T-helper 1 cell treated with Interleukin-12 subunit alpha and Interleukin-12 subunit beta and Interleukin-4 antibody, amounts not matched to agents 30 ng/mL and 1 ng/mL, for 36 hours (primary cell): ENCODE measurements at regions not wholly inside any gene's neighbourhood (a gene's known extent, or its start where the extent isn't known, plus 50 kb on each side); places are given as distances from the start of the nearest gene placed in this dataset.
"Not testable (repeated sequence)": the region's sequence is repeated elsewhere in the genome, so short reads cannot be mapped to it uniquely, and the experiment has no call there.

Experiments used
- intact Hi-C: fragments of 100-400 bp; cut with micrococcal nuclease; formaldehyde crosslinking; loops from one replicate; pipeline ENCODE4 v1.15.1; 2024

DNA sequence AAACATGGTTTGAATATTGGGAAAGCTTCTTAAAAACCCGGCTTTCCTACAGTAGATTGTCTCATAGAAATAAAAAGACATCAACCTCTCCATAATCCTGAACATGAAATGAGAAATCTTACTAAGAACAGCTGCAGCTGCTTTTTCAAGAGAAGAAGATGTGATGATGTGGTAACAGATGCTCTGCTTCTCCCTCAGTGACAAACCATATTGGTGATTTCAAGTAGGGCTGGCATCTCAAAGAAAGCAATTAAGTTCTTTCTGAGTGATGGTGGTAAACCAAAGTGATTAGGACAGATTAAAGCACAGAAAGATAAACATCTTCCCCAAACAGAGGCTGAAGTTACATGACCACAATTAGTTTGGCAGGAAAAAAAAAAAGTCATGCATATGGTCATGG lies 1477.7 kb downstream of the RAPGEF2 start:
- intact Hi-C loops: no loop called here

DNA sequence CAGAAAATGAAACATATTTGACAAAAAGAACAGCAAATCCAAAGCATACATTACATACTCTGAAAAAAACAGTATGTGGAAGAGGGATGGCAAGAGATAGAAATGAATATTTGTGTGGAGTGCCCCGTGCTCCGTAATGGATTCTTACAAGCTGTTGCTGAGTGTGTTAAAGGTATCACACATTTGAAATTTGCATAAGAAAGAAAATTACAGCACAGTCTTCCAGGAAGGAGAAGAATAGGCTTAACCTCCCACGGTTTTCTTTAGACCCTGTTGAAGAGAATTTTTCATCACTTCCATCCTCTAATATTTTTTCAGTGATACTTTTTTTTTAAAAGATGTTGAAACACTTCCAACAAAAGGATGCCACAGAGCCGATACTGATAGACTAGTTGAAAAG lies 1489.4 kb downstream of the RAPGEF2 start:
- intact Hi-C loops: no loop called here

DNA sequence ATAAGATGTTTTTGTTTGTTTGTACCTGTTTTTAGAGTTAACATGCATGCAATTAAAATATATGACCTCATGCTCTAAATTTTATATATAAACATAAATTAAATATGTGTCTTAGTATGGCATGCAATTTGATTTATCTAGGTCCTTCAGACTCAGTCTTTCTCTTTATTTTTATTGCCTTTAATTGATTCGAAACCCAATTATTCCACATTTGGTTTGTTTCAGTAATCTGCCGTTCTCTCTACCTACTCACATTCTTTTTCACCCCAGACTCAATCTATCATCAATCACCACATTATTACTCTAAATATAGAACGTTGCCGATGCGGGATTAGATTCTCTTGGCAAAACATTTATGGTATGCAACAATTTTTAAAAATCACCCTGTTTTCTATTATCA lies 1492.8 kb downstream of the RAPGEF2 start:
- intact Hi-C loops: no loop called here

DNA sequence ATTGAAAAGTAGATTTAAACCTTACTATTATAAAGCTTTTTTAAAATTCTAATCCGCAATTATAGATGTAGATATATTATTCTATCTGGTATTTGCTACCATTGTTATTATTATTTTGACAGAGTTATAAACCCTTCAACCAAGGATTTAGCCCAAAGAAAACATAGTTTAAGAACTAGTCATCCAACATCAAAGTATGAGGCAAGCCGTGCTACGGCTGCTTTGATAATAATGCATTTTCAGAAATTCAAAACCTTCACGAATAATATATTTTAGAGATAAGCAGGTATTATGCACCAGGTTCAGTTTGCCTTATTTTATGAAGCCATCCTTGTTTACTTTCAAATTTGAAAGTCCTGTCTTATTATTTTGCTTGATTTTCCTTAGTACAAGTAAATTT lies 1501.7 kb downstream of the RAPGEF2 start:
- intact Hi-C loops: no loop called here

DNA sequence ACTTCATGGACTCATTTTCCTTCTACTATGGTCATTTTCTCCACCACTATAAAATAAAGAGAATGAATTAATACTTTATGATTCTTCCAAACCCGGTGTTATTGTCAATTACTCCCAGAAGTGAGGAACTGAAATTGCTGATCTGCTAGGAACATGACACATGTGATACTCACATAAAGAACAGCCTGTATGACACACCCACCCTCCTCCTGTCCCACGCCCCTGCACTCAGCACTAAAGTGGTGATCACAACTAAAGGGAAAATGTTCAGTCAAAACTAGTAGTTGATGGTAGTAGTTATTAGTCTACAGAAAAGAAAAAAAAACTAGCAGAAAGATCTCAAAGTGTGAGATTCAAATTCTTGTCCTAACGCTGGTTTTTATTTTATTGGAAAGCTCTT lies 1508.3 kb downstream of the RAPGEF2 start:
- intact Hi-C loops: no loop called here

DNA sequence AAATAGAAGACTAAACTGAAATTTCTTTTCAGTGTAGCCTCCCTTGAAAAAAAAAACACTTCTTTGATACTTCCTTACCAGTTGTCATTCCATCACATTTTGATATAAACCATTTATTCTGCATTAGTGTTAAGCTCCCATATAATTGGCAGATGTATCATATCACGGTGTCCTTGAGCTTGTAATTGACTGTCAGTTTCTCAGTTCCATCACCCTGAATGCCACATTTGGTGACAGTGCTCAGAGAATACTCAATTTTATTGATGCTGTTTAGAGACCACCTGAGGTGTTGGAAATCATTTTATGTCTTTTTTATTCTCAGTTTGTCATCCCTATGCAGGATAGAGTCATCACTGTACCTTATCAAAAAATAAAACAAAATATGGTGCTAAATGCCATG lies 1528.2 kb downstream of the RAPGEF2 start:
- intact Hi-C loops: no loop called here

DNA sequence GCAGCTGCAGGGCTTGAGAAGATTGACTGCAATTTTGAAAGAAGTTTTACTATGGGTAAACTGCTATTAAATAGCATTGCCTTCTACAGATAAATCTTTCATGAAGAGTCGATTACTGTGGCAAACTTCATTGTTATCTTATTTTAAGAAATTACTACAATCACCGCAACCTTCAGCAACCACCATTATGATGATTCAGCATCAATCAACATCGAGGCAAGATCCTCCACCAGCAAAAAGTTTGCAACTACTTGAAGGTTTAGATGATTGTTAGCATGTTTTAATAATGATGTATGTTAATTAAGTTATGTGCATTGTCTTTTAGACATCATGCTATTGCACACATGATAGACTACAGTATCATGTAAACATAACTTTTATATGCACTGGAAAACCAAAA lies 1511.0 kb downstream of the FSTL5 start:
- intact Hi-C loops: no loop called here

DNA sequence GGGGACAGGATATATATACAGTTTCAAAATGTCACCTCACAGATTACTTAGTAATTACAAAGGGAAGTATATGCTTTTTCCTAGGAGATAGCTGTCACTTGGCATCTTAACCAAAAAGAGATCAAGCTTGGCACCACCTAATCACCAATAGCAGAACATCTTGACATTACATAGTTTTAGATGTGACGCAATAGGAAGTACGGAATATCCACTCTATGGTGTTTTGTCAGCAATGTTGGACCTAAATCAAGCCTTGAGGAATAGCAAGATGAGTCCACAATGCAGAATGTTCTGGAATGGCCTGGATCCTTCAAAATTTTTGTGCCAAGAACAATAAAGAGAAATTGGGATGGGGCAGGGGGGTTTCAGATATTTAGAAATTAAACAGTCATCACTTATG lies 1488.2 kb downstream of the FSTL5 start:
- intact Hi-C loops: no loop called here

DNA sequence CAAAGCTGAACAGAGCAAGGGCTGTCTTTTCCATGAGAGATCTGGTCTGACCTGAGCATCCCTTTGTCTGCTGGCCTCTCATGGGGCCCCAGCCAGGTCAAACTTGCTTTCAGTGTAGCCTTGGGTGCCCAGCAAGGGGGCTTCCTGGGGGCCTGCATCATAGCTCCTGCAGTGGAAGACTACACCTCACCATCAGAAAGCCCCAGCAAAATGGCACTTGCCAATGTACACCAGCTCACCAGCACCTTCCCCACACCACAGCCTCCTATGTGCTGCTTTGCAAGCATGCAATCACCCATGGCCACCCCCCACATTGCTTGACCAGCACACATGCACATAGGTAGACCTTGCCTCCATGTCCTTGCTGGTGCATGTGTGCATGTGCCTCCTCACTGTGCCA lies 1478.1 kb downstream of the FSTL5 start:
- intact Hi-C loops: no loop called here

DNA sequence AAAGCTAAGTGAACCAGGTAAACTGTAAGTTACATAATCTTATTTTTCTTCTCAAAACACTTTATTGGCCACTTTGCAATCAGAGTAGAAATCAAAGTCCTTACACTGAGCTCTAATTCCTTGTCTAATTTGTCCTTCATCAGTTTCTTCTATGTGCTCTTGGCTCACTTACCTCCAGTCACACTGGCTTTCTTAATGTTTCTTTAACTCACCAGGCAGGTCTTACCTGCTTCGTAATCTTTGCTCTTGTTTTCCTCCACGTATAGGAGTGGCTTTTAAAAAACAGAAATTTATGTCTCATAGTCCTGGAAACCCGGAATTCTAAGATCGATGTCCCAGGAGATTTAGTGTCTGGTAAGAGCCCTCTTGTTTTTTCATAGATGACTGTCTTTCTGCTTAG lies 1462.1 kb downstream of the FSTL5 start:
- intact Hi-C loops: no loop called here

DNA sequence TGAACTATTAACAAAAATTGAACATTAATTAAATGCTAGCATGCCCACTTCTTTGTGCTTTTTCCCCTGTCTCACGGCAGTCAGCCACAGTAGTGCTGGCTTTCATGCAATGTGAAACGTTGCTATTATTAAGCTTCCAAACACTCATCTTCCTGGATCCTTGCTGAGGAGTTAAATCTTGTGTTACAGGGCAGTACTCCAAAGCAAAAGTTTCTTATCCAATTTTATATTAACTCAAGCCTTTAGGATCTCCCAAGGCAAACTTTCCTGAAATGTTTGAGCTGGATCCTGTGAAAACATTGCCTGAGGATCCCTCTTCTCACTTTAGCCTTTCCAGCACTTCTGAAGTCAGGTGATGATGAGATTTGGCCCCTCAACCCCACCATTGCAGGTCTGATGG lies 1454.8 kb downstream of the FSTL5 start:
- intact Hi-C loops: no loop called here

DNA sequence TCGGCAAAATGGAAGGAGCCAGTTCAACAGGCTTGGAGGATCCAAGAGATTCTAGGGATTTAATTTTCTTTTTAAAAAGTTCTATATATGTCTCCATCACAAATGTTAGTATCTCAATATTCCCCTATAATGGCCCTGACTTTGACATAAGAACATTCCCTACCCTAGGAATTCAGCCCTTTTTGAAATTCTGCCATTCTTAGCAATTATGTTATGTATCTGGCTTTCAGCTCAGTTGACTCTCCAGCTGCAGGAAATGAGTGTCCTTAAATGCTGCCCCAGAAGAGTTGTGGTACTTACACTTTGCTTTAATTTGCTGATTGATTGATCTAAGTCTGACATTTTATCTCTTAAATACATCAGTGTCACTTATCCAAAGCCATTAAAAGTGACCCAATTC lies 1454.3 kb downstream of the FSTL5 start:
- intact Hi-C loops: no loop called here

DNA sequence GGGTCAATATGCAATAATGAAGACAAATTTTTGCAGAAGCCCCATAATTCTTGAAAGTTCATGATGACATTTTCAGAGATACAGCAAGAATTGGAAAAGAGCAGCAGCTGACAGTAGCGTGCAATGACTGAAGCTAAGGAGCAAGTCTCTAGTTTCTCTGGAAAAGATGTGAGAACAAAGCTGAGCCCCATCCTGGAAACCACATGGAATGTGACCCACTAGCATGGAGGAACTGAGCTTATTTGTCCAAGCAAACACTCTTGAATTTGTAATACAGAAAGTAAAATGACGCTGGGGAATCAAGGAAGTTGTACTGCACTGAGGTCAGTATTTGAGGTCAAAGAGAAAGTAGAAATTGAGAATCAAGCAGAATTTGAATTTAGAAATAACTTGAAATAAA lies 1447.2 kb downstream of the FSTL5 start:
- intact Hi-C loops: no loop called here

DNA sequence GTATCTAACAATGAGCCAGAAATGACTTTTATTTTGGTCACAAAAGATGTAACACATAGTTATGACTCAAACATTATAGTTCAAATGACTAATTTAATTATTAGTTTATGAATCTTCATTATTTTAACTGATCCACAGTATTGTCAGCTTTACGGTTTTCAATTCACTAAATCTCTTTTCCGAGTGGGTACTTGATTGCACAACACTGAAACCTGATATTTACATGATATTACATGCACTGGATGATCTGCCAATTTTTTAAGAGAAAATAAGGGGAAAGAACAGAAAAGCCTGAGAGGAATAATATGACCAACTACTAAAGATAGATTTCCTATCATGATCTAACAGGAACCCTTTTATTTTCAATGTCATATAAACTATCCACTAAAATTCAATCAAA lies 1446.0 kb downstream of the FSTL5 start:
- intact Hi-C loops: no loop called here

DNA sequence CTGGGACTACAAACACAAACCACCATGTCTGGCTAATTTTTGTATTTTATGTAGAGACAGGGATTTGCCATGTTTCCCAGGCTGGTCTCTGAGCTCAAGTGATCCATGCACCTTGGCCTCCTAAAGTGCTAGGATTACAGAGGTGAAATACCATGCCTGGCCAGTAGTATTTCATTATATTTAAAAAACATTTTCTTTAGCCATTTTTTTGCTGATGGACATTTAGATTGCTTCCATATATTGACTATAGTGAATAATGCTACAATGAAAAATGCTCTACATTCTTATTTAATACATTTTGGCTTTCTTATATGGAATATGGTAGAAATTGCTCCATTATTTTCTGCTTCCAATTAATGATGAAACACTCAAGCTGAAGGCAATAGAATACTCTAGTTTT lies 1439.7 kb downstream of the FSTL5 start:
- intact Hi-C loops: no loop called here

DNA sequence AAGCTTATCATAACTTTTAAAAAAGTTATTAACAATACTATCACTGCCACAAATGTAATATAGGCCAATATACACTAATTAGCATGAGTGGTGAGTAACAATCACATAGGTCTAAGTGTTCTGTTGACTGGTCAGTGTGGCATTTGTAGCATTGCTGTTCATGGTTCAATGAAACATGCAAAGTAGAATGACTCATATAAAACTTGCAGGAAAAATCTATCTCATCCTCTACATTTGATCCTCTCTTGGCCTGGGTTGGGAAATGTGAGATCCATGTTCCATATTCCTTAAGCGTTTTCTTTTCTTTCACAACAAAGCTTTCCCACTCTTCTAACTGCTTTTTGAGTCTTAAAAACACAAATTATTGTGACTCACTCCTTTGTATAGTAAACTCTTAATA lies 1418.7 kb downstream of the FSTL5 start:
- intact Hi-C loops: no loop called here

DNA sequence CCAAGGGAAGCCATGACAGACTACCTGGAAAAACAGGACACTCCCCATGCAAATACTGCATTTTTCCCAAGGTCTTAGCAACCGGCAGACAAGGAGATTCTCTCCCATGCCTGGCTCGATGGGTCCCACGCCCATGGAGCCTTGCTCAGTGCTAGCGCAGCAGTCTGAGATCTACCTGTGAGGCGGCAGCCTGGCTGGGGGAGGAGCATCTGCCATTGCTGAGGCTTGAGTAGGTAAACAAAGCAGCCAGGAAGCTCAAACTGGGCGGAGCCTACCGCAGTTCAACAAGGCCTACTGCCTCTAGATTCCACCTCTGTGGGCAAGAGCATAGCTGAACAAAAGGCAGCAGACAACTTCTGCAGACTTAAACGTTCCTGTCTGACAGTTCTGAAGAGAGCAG lies 1417.2 kb downstream of the FSTL5 start:
- intact Hi-C loops: not testable (repeated sequence)

DNA sequence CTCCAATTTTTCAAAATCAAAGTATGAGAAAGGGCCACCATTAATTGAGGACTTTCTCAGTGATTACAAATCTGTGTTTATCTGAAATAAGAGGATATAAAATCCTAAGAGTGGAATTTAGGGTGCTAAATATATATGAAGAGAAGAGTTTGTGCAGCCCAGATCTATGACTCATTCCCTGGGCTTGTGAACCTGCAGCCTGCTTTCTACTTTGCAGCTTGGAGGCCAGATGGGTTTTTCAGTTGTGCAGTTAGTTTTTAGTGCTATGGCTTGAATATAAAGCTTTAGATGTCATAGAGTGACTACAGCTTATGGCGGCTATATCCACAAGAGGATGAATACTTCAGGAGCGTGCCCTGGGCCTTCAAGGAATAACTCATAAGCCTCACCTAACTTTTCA lies 1391.1 kb downstream of the FSTL5 start:
- intact Hi-C loops: no loop called here

DNA sequence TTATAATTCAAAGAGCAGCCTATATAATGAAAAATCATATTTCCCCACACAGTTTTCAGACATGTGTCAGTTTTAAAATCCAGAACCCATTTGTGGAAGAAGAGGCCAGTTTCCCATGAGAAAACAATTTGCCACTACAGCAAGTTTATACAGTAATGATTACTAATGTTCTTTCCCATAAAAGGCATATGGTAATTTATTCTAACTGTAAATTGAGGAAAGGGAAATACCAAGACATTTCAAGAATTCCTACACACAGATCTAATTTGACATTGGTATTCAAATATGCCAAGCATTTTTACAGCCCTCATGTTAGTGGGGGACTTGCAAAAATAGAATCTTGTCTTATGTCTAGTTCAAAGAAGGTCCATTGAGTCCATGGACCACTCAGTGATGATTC lies 1368.6 kb downstream of the FSTL5 start:
- intact Hi-C loops: no loop called here

DNA sequence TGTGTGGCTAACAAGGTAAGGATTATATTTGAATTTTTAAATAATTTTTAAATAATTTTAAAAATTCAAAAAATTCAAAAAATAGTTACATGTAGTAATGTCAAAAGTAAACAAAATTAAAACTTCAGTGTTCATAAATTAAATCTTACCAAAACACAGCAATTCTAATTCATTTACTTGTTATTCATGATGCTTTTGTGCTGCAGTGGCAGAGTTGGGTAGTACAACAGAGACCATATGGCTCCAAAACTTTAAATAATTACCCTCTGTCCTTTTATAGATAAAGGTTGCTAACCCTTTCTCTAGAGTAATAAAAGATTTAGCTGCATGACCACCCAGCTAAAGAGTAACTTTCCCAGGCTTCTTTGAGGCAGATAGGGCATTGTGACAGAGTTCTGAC lies 1355.6 kb downstream of the FSTL5 start:
- intact Hi-C loops: no loop called here

DNA sequence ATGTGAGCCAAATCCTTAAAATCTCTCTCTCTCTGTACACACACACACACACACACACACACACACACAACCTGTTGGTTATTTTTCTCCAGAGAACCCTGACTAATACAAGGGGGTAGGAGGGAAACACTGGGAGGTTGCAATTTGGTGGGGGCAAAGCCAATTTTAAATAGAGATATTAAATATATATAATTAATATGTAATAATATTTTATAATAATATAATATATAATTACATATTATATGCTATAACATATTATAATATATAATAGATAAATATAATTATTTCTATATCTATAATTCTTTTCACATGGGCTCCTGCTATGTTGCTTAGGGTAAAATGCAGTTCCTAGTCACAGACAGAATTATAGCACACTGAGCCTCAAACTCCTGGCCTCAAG lies 1354.2 kb downstream of the FSTL5 start:
- intact Hi-C loops: no loop called here

DNA sequence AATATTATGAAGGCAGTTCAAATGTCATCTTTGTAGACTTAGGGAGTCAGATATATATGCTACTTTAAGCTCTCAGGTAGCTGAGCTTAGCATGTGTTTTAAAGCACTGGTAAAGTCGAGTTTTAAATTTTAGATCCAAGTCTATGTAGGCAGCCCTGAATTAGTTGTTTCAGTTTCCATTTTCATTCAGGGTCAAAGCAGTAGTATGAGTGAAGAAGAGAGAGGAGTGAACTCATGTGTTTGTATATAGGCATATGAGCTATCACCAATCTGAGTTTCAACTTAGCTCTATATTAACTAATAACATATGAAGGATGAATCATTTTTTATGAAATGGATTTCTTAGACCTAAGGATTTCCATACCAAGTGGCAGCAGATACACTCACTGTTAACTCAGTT lies 1353.4 kb downstream of the FSTL5 start:
- intact Hi-C loops: no loop called here

DNA sequence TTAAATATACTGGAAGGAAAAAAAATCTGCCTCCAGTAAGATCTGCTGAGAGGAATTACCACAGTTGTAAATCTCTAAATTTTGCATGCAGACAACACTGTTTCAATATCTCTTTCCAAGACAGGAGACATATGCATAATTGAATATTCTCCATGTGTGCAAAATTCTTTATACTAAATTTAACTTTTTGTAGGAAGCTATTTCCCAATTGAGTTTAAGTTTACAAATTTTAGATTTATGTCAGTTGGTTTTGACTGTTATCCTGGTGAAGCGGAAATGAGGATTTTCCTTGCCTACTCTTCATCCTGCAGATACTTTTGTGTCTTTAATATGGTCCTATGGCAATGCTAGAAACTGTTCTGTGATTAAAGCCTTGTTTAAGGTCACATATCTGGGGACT lies 1352.9 kb downstream of the FSTL5 start:
- intact Hi-C loops: no loop called here

DNA sequence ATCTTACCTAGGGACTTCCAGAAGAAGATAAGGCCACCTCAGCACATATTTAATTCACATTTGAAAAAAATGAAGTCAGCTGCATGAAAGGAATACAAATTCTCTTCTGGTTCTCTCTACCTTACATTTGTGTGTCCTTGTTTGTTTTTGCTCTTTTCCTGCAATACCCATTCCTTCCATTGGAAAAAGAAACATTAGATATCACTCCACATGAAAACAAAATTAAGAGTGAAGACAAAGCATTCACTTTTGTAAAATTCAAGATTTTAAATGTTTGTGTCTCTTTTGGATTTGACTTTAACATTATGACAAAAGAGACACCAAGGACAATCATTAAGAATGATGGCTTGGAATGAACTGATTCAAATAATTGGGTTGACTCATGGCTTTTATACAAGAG lies 1351.8 kb downstream of the FSTL5 start:
- intact Hi-C loops: no loop called here

DNA sequence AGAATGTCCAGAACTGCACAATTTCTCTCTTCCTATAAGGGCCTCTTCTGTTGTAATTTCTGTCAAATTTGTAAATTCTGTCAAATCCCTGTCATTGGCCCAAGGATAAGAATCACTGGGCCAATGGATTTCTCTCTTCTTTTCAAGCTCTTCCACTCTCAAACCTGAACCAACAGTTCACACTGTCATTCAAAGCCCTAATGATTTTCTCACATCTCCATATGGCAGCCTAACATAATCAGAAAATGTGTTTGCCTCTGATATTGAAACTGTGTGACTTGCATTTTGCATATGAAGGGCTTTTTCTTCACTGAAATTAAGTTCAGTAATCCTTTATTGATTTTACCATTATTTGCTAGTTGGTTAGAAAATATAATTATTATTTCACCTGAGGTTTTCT lies 1349.1 kb downstream of the FSTL5 start:
- intact Hi-C loops: no loop called here
